Endothelial cell of umbilical vein (primary cell): ENCODE measurements at regions not wholly inside any gene's neighbourhood (a gene's known extent, or its start where the extent isn't known, plus 50 kb on each side); places are given as distances from the start of the nearest gene placed in this dataset.

Experiments
- BruUV-seq: library from RNA; stranded (reverse); fragments of 400-500 nt; replicated peaks from 2 replicates; lab custom pipeline; 2021; lab: Mats Ljungman, UMichigan
- CTCF ChIA-PET: fragments of 300-600, 350-600 bp; sonication (Branson Sonifier 250); formaldehyde crosslinking; loops from one replicate; lab custom pipeline; 2021; ENCODE audit warnings: antibody characterized with exemption, inconsistent platforms; lab: Charles Lee
- POLR2A ChIA-PET: fragments of 300-600, 350-600 bp; sonication (Branson Sonifier 250); formaldehyde crosslinking; loops from one replicate; lab custom pipeline; 2021; ENCODE audit warnings: antibody characterized with exemption, inconsistent platforms; lab: Charles Lee
- DNase-seq: peaks from one replicate; pipeline ENCODE4 v3.0.0-alpha.2; 2011; ENCODE audit warnings: low read depth, low spot score
- FAIRE-seq: peaks from 2 replicates; lab custom pipeline; 2011; peaks lifted over from hg19 to GRCh38; lab: Jason Lieb, UNC
- H2AFZ ChIP-seq: 2 replicates; pipeline ENCODE4 v1.6.0; 2012; ENCODE audit warnings: low read depth, low read length, control low read depth, inconsistent platforms
- H3K27ac ChIP-seq: 2 replicates; pipeline ENCODE4 v1.5.1; 2011; ENCODE audit warnings: low read depth, mild to moderate bottlenecking, control low read depth, low read length, moderate library complexity; ENCODE audit not compliant: insufficient read depth
- H3K27me3 ChIP-seq, 2 experiments: 2 replicates each; pipeline versions ENCODE4 v1.6.0 to v1.6.1; 2011; ENCODE audit warnings: low read length in 2 of 2, mixed read lengths in 1 of 2; ENCODE audit not compliant: control insufficient read depth in 2 of 2, insufficient read depth in 2 of 2
- H3K36me3 ChIP-seq, 2 experiments: 2 replicates in 1 of 2; 3 replicates in 1 of 2; pipeline ENCODE4 v1.5.1; 2011; ENCODE audit warnings: low read length in 2 of 2, mild to moderate bottlenecking in 1 of 2, moderate library complexity in 1 of 2; ENCODE audit not compliant: control insufficient read depth in 2 of 2, insufficient read depth in 2 of 2; ENCODE audit errors: extremely low read depth in 1 of 2
- H3K4me1 ChIP-seq: 3 replicates; pipeline ENCODE4 v1.5.1; 2011; ENCODE audit warnings: mild to moderate bottlenecking, low read length; ENCODE audit not compliant: control insufficient read depth, insufficient read depth; ENCODE audit errors: extremely low read depth
- H3K4me2 ChIP-seq: 2 replicates; pipeline ENCODE4 v1.6.1; 2011; ENCODE audit warnings: low read length, control low read depth, mixed read lengths; ENCODE audit not compliant: insufficient read depth
- H3K4me3 ChIP-seq, 3 experiments: fragments of 200-600 bp in 1 of 3; sonication (generic), shearing (Covaris generic) in 1 of 3; replicated peaks in 1 of 3; 2 replicates each; pipeline ENCODE4 v1.5.1; 2011 to 2016; ENCODE audit warnings: control low read depth in 3 of 3, low read length in 3 of 3, mild to moderate bottlenecking in 2 of 3, inconsistent platforms in 1 of 3, low read depth in 1 of 3, moderate library complexity in 1 of 3; ENCODE audit not compliant: insufficient read depth in 1 of 3
- H3K79me2 ChIP-seq: 2 replicates; pipeline ENCODE4 v1.6.0; 2012; ENCODE audit warnings: low read length, inconsistent platforms; ENCODE audit not compliant: control insufficient read depth, insufficient read depth
- H3K9ac ChIP-seq: replicated peaks from 2 replicates; pipeline ENCODE3; 2011; ENCODE audit warnings: low read length, control low read depth; ENCODE audit not compliant: insufficient read depth; ENCODE audit errors: extremely low read depth
- H3K9me1 ChIP-seq: replicated peaks from 3 replicates; pipeline ENCODE4 v1.6.0; 2011; ENCODE audit warnings: mild to moderate bottlenecking, low read length; ENCODE audit not compliant: control insufficient read depth, insufficient read depth; ENCODE audit errors: extremely low read depth
- H3K9me3 ChIP-seq: replicated peaks from 2 replicates; pipeline ENCODE4 v1.5.1; 2012; ENCODE audit warnings: low read length, inconsistent platforms; ENCODE audit not compliant: control insufficient read depth, insufficient read depth
- H4K20me1 ChIP-seq: replicated peaks from 2 replicates; pipeline ENCODE3; 2011; ENCODE audit warnings: mild to moderate bottlenecking, low read length; ENCODE audit not compliant: control insufficient read depth, insufficient read depth; ENCODE audit errors: extremely low read depth
- CTCF ChIP-seq, 2 donors: IDR thresholded peaks; 1 replicate in 1 of 2; 2 replicates in 1 of 2; pipeline ENCODE4 v1.5.1; 2011; ENCODE audit warnings: low read length in 2 of 2, mild to moderate bottlenecking in 2 of 2, moderate library complexity in 2 of 2, control low read depth in 1 of 2, inconsistent platforms in 1 of 2, low read depth in 1 of 2; ENCODE audit not compliant: insufficient read depth in 1 of 2; ENCODE audit errors: extremely low read depth in 1 of 2
- EZH2 ChIP-seq: IDR thresholded peaks from 2 replicates; pipeline ENCODE4 v1.6.1; 2012; ENCODE audit warnings: borderline replicate concordance, low read depth, mild to moderate bottlenecking, moderate library complexity, low read length, inconsistent platforms; ENCODE audit not compliant: severe bottlenecking
- FOS ChIP-seq: IDR thresholded peaks from 2 replicates; pipeline ENCODE4 v1.6.1; 2011; ENCODE audit warnings: mild to moderate bottlenecking, low read length, moderate library complexity, borderline replicate concordance; ENCODE audit not compliant: insufficient read depth
- GATA2 ChIP-seq: IDR thresholded peaks from 2 replicates; pipeline ENCODE4 v1.7.0; 2011; ENCODE audit warnings: low read depth, mild to moderate bottlenecking, moderate library complexity, mixed read lengths, low read length; ENCODE audit not compliant: insufficient read length, insufficient read depth
- JUN ChIP-seq: IDR thresholded peaks from 2 replicates; pipeline ENCODE4 v1.6.1; 2011; ENCODE audit warnings: borderline replicate concordance, low read depth; ENCODE audit not compliant: insufficient read length, insufficient read depth
- MAX ChIP-seq: IDR thresholded peaks from 2 replicates; pipeline ENCODE4 v1.6.1; 2011; ENCODE audit not compliant: insufficient read depth, insufficient read length
- MYC ChIP-seq: IDR thresholded peaks from one replicate; pipeline ENCODE4 v1.6.1; 2011; ENCODE audit warnings: mild to moderate bottlenecking, low read depth, low read length
- POLR2A ChIP-seq: IDR thresholded peaks from 2 replicates; pipeline ENCODE4 v1.6.1; 2012; ENCODE audit warnings: low read depth, mild to moderate bottlenecking, control low read depth, low read length
- POLR2AphosphoS5 ChIP-seq: IDR thresholded peaks from 2 replicates; pipeline ENCODE4 v1.6.1; 2012; ENCODE audit warnings: low read depth, mild to moderate bottlenecking, control low read depth, low read length, moderate library complexity; ENCODE audit not compliant: insufficient read depth
- dilution Hi-C: fragments of 300-500 bp; cut with MboI; formaldehyde crosslinking; loops from one replicate; pipeline ENCODE4 v1.15.0; 2019; ENCODE audit warnings: low sequenced_read_pairs; ENCODE audit not compliant: extremely low pct_ligation_motif_present
- intact Hi-C: fragments of 100-400 bp; cut with micrococcal nuclease; formaldehyde crosslinking; loops from one replicate; pipeline ENCODE4 v1.10.0; 2022

- intact Hi-C loops = no loop called here
- H3K27ac ChIP-seq = no peak overlapping the region
- dilution Hi-C loops = no loop called here
- H3K4me1 ChIP-seq = no peaks in the 10 kb centered on the region
- no peaks in the 10 kb centered on the region for H3K36me3 ChIP-seq
- DNase-seq (no peak), FAIRE-seq (no peak)
- H3K4me2 ChIP-seq = no peak overlapping the region
- H4K20me1 ChIP-seq = no peaks in the 10 kb centered on the region
- CTCF ChIA-PET = no interaction called here
- H3K9ac ChIP-seq = no peak overlapping the region
- H2AFZ ChIP-seq = no peak overlapping the region
- POLR2A ChIA-PET = no interaction called here
- no peak overlapping the region for H3K4me3 ChIP-seq
- no TSS peak for BruUV-seq
- H3K27me3 ChIP-seq = no peaks in the 10 kb centered on the region
- no peaks in the 10 kb centered on the region for H3K9me1 ChIP-seq
- no peaks in the 10 kb centered on the region for H3K9me3 ChIP-seq
- H3K79me2 ChIP-seq = no peaks in the 10 kb centered on the region
- TF ChIP-seq POLR2A = no peak
- TF ChIP-seq GATA2 = no peak
- TF ChIP-seq EZH2 = no peak
- no peak for TF ChIP-seq JUN
- TF ChIP-seq POLR2AphosphoS5 = no peak
- TF ChIP-seq CTCF (IDR thresholded peaks at IDR 0.05; ENCODE audit: extremely low read depth in 1 of 2, insufficient read depth in 1 of 2, low read depth in 1 of 2, low read length in 2 of 2) = no peak
- TF ChIP-seq MYC = no peak
- no peak for TF ChIP-seq FOS
- no peak for TF ChIP-seq MAX
Measured at GRCh38 chr3:13144163-13145023, 71.2 kb upstream of the IQSEC1 start.
